ENCODE measurements at regions not wholly inside any gene's neighbourhood (a gene's known extent, or its start where the extent isn't known, plus 50 kb on each side); places are given as distances from the start of the nearest gene placed in this dataset.

- peaks cover 27% of the 10 kb centered on the region for H3K27me3 Mint-ChIP-seq (ENCODE audit: low read depth, unreplicated experiment)
Observed at GRCh38 chr1:168430321-168430720, 113.5 kb downstream of the XCL2 start.

GRCh38 chr1:168428063-168428731, 115.6 kb downstream of the XCL2 start:
- Mint-ChIP-seq H3K4me3 (ENCODE audit: unreplicated experiment) (no peak overlapping the region), H3K27me3 (ENCODE audit: low read depth, unreplicated experiment) (peaks cover 13% of the 10 kb centered on the region), H3K36me3 (ENCODE audit: low read depth, unreplicated experiment) (no peaks in the 10 kb centered on the region), H3K27ac (ENCODE audit: unreplicated experiment) (no peak overlapping the region), H3K4me1 (ENCODE audit: low read depth, unreplicated experiment) (peaks cover 12% of the 10 kb centered on the region), H3K9me3 (ENCODE audit: unreplicated experiment) (no peaks in the 10 kb centered on the region)
- Histone ChIP-seq H3K4me1 (ENCODE audit: insufficient read depth, low read length) (peaks cover 4% of the 10 kb centered on the region), H4K20me1 (ENCODE audit: insufficient read depth, low read length) (no peaks in the 10 kb centered on the region), H3K4me2 (ENCODE audit: low read length) (no peak overlapping the region), H3K4me3 (ENCODE audit: insufficient read depth, low read depth, low read length) (no peak overlapping the region), H3K27ac (ENCODE audit: low read depth, low read length) (no peak overlapping the region), H3K36me3 (ENCODE audit: insufficient read depth, low read length) (no peaks in the 10 kb centered on the region), H2AFZ (ENCODE audit: low read depth, low read length) (no peak overlapping the region), H3K79me2 (ENCODE audit: insufficient read depth, low read length) (no peaks in the 10 kb centered on the region), H3K27me3 (ENCODE audit: insufficient read depth, low read length) (no peaks in the 10 kb centered on the region), H3K9me3 (ENCODE audit: insufficient read depth, low read depth, low read length) (no peaks in the 10 kb centered on the region), H3K9ac (ENCODE audit: low read length) (no peak overlapping the region)
- TF ChIP-seq EZH2 (IDR thresholded peaks at IDR 0.05; ENCODE audit: insufficient read depth, low read length) (no peak), CTCF (IDR thresholded peaks at IDR 0.05; ENCODE audit: insufficient read depth, low read depth, low read length) (no peak)
- FAIRE-seq (no peak), DNase-seq (ENCODE audit: low read depth) (peak; percentile 61)

More at GRCh38 chr1:168430321-168430720, 113.5 kb downstream of the XCL2 start:
- Histone ChIP-seq H3K27me3 (ENCODE audit: insufficient read depth, low read length) (no peaks in the 10 kb centered on the region), H3K4me1 (ENCODE audit: insufficient read depth, low read length) (peaks cover 4% of the 10 kb centered on the region), H3K36me3 (ENCODE audit: insufficient read depth, low read length) (no peaks in the 10 kb centered on the region), H3K4me2 (ENCODE audit: low read length) (no peak overlapping the region), H4K20me1 (ENCODE audit: insufficient read depth, low read length) (no peaks in the 10 kb centered on the region), H3K9ac (ENCODE audit: low read length) (no peak overlapping the region), H3K27ac (ENCODE audit: low read depth, low read length) (no peak overlapping the region), H3K4me3 (ENCODE audit: insufficient read depth, low read depth, low read length) (no peak overlapping the region), H3K9me3 (ENCODE audit: insufficient read depth, low read depth, low read length) (no peaks in the 10 kb centered on the region), H2AFZ (ENCODE audit: low read depth, low read length) (no peak overlapping the region), H3K79me2 (ENCODE audit: insufficient read depth, low read length) (no peaks in the 10 kb centered on the region)
- no peak for TF ChIP-seq CTCF (IDR thresholded peaks at IDR 0.05; ENCODE audit: insufficient read depth, low read depth, low read length)
- no peak for TF ChIP-seq EZH2 (IDR thresholded peaks at IDR 0.05; ENCODE audit: insufficient read depth, low read length)
- no peaks in the 10 kb centered on the region for H3K9me3 Mint-ChIP-seq (ENCODE audit: unreplicated experiment)
- DNase-seq (ENCODE audit: low read depth) (no peak), FAIRE-seq (no peak)
- no peaks in the 10 kb centered on the region for H3K36me3 Mint-ChIP-seq (ENCODE audit: low read depth, unreplicated experiment)
- peaks cover 12% of the 10 kb centered on the region for H3K4me1 Mint-ChIP-seq (ENCODE audit: low read depth, unreplicated experiment)
- H3K27ac Mint-ChIP-seq (ENCODE audit: unreplicated experiment) = no peak overlapping the region
- no peak overlapping the region for H3K4me3 Mint-ChIP-seq (ENCODE audit: unreplicated experiment)

DNA sequence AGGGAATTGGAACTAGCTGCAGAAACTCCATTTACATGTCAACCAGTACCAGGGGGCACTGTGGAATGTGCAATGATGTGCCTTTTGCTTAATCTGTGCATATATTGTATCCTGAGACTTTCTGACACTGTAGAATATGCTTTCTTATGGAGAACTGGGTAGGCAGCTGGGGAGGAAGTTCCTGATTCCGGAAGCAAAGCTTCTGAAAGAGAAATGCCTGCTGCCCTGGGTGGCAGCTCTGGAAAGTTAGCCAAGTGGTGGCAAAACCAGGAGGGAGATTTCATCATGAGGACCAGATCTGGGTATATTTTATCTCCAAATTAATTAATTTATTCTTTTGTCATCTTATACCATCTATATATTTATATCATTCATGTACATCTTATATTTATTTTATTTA, 116.7 kb downstream of the XCL2 start:
- Mint-ChIP-seq H3K9me3 (ENCODE audit: unreplicated experiment) (peaks cover 2% of the 10 kb centered on the region), H3K27me3 (ENCODE audit: low read depth, unreplicated experiment) (peaks cover 11% of the 10 kb centered on the region), H3K4me3 (ENCODE audit: unreplicated experiment) (no peak overlapping the region), H3K27ac (ENCODE audit: unreplicated experiment) (no peak overlapping the region), H3K36me3 (ENCODE audit: low read depth, unreplicated experiment) (no peaks in the 10 kb centered on the region), H3K4me1 (ENCODE audit: low read depth, unreplicated experiment) (peaks cover 12% of the 10 kb centered on the region)
- no peaks in the 10 kb centered on the region for H3K79me2 ChIP-seq (ENCODE audit: insufficient read depth, low read length)
- H3K27me3 ChIP-seq (ENCODE audit: insufficient read depth, low read length) = no peaks in the 10 kb centered on the region
- no peaks in the 10 kb centered on the region for H3K36me3 ChIP-seq (ENCODE audit: insufficient read depth, low read length)
- no peaks in the 10 kb centered on the region for H3K9me3 ChIP-seq (ENCODE audit: insufficient read depth, low read depth, low read length)
- H4K20me1 ChIP-seq (ENCODE audit: insufficient read depth, low read length) = no peaks in the 10 kb centered on the region
- H3K4me1 ChIP-seq (ENCODE audit: insufficient read depth, low read length) = peaks cover 4% of the 10 kb centered on the region
- no peak overlapping the region for H2AFZ ChIP-seq (ENCODE audit: low read depth, low read length)
- no peak for DNase-seq (ENCODE audit: low read depth)
- FAIRE-seq = no peak
- H3K4me2 ChIP-seq (ENCODE audit: low read length) = no peak overlapping the region
- H3K27ac ChIP-seq (ENCODE audit: low read depth, low read length) = no peak overlapping the region
- no peak overlapping the region for H3K4me3 ChIP-seq (ENCODE audit: insufficient read depth, low read depth, low read length)
- no peak overlapping the region for H3K9ac ChIP-seq (ENCODE audit: low read length)
- no peak for TF ChIP-seq EZH2 (IDR thresholded peaks at IDR 0.05; ENCODE audit: insufficient read depth, low read length)
- TF ChIP-seq CTCF (IDR thresholded peaks at IDR 0.05; ENCODE audit: insufficient read depth, low read depth, low read length) = no peak
